B cell (primary cell): ENCODE measurements at regions not wholly inside any gene's neighbourhood (a gene's known extent, or its start where the extent isn't known, plus 50 kb on each side); places are given as distances from the start of the nearest gene placed in this dataset.

Experiments used
- ATAC-seq: fragments of 200-7000 bp; cut with Tn5 transposase; one replicate; pipeline ENCODE4 v1.10.0; 2021; ENCODE audit warnings: low read depth, mild to moderate bottlenecking, moderate number of reproducible peaks, moderate library complexity
- CTCF ChIA-PET: fragments of 350-600 bp; sonication (Branson Sonifier 250); formaldehyde crosslinking; loops from one replicate; lab custom pipeline; 2021; ENCODE audit warnings: antibody characterized with exemption, inconsistent platforms; lab: Charles Lee
- POLR2A ChIA-PET: fragments of 350-600 bp; sonication (Branson Sonifier 250); formaldehyde crosslinking; loops from one replicate; lab custom pipeline; 2021; ENCODE audit warnings: antibody characterized with exemption; lab: Charles Lee
- DNase-seq: peaks from one replicate; pipeline ENCODE4 v3.0.0; 2013
- H2AFZ ChIP-seq: 2 replicates; pipeline ENCODE4 v1.6.1; 2012; ENCODE audit warnings: mild to moderate bottlenecking, low read depth, low read length; ENCODE audit not compliant: insufficient read depth, poor library complexity, severe bottlenecking
- H3K27ac ChIP-seq, 2 donors: 1 replicate in 1 of 2; 2 replicates in 1 of 2; pipeline ENCODE4 v1.5.1; 2012 to 2013; ENCODE audit warnings: low read length in 2 of 2, mild to moderate bottlenecking in 2 of 2, moderate library complexity in 1 of 2
- H3K27me3 ChIP-seq, 4 experiments: fragments of 200-600 bp in 1 of 4; sonication (generic) in 1 of 4; replicated peaks in 1 of 4; 1 replicate in 2 of 4; 2 replicates in 2 of 4; pipeline versions ENCODE4 v1.6.1 to v1.7.0; 2013 to 2016; ENCODE audit warnings: low read length in 3 of 4, mild to moderate bottlenecking in 2 of 4, mixed read lengths in 1 of 4, moderate library complexity in 1 of 4; ENCODE audit not compliant: insufficient read depth in 4 of 4, control insufficient read depth in 3 of 4; ENCODE audit errors: control extremely low read depth in 1 of 4
- H3K36me3 ChIP-seq, 2 experiments: replicated peaks in 1 of 2; 1 replicate in 1 of 2; 2 replicates in 1 of 2; pipeline versions ENCODE4 v1.6.1 to v1.7.1; 2013; ENCODE audit warnings: low read length in 1 of 2; ENCODE audit not compliant: insufficient read depth in 2 of 2, control insufficient read depth in 1 of 2; ENCODE audit errors: control extremely low read depth in 1 of 2, extremely low read depth in 1 of 2
- H3K4me1 ChIP-seq, 2 donors: fragments of 200-600 bp in 1 of 2; sonication (generic) in 1 of 2; 1 replicate in 1 of 2; 2 replicates in 1 of 2; pipeline versions ENCODE4 v1.5.1 to v1.6.1; 2013 to 2017; ENCODE audit warnings: low read length in 2 of 2; ENCODE audit not compliant: control insufficient read depth in 2 of 2, insufficient read depth in 2 of 2
- H3K4me2 ChIP-seq: replicated peaks from 2 replicates; pipeline ENCODE3; 2012; ENCODE audit warnings: mild to moderate bottlenecking, low read depth, low read length; ENCODE audit not compliant: poor library complexity, severe bottlenecking
- H3K4me3 ChIP-seq, 5 experiments: fragments of 200-600 bp in 1 of 5; sonication (generic) in 1 of 5; 1 replicate in 3 of 5; 2 replicates in 2 of 5; pipeline versions ENCODE4 v1.5.1 to v1.7.0; 2011 to 2016; ENCODE audit warnings: low read length in 4 of 5, mild to moderate bottlenecking in 4 of 5, low read depth in 2 of 5, control low read depth in 1 of 5, moderate library complexity in 1 of 5; ENCODE audit not compliant: insufficient read depth in 1 of 5; ENCODE audit errors: control extremely low read depth in 1 of 5, extremely low read depth in 1 of 5
- H3K79me2 ChIP-seq: fragments of 200-600 bp; sonication (generic); one replicate; pipeline ENCODE4 v1.6.0; 2016; ENCODE audit warnings: low read length; ENCODE audit not compliant: control insufficient read depth, insufficient read depth
- H3K9ac ChIP-seq: fragments of 200-600 bp; sonication (generic); 2 replicates; pipeline ENCODE4 v1.6.1; 2017; ENCODE audit warnings: mild to moderate bottlenecking, low read length, moderate library complexity
- H3K9me3 ChIP-seq, 3 donors: one replicate each; pipeline versions ENCODE4 v1.6.1 to v1.7.1; 2013; ENCODE audit warnings: low read length in 2 of 3; ENCODE audit not compliant: control insufficient read depth in 2 of 3, insufficient read depth in 1 of 3; ENCODE audit errors: control extremely low read depth in 1 of 3
- H4K20me1 ChIP-seq: 2 replicates; pipeline ENCODE4 v1.6.0; 2012; ENCODE audit warnings: mild to moderate bottlenecking, low read length; ENCODE audit not compliant: insufficient read depth, control insufficient read depth, poor library complexity, severe bottlenecking
- H3K27ac Mint-ChIP-seq: one replicate; pipeline ENCODE4 v1.8.0; 2021; ENCODE audit warnings: mixed read lengths
- H3K27me3 Mint-ChIP-seq: one replicate; pipeline ENCODE4 v1.8.0; 2021; ENCODE audit warnings: mixed read lengths
- H3K4me1 Mint-ChIP-seq: one replicate; pipeline ENCODE4 v1.8.0; 2021; ENCODE audit warnings: mixed read lengths
- H3K4me3 Mint-ChIP-seq: one replicate; pipeline ENCODE4 v1.8.0; 2021; ENCODE audit warnings: mixed read lengths
- H3K9me3 Mint-ChIP-seq: one replicate; pipeline ENCODE4 v1.8.0; 2022; ENCODE audit warnings: mixed read lengths; ENCODE audit not compliant: insufficient read depth
- EZH2 ChIP-seq: IDR thresholded peaks from 2 replicates; pipeline ENCODE4 v1.6.1; 2012; ENCODE audit warnings: borderline replicate concordance, low read depth, mild to moderate bottlenecking, moderate library complexity, low read length; ENCODE audit not compliant: insufficient read depth, poor library complexity, severe bottlenecking
- WGBS: methylation state at CpG from one replicate; pipeline ENCODE4 v1.1.5; 2013; ENCODE audit warnings: missing lambda C conversion rate; ENCODE audit not compliant: insufficient coverage; 5-methylcytosine and 5-hydroxymethylcytosine counted together
- intact Hi-C: fragments of 100-400 bp; cut with micrococcal nuclease; formaldehyde crosslinking; loops from one replicate; pipeline ENCODE4 v1.10.0; 2022
- TF ChIP-seq, protein P1 (sequence below): fragments of 200-600 bp; IDR thresholded peaks from one replicate; pipeline ENCODE4 v1.8.0; 2022; ENCODE audit warnings: antibody characterized with exemption, mild to moderate bottlenecking

DNA sequence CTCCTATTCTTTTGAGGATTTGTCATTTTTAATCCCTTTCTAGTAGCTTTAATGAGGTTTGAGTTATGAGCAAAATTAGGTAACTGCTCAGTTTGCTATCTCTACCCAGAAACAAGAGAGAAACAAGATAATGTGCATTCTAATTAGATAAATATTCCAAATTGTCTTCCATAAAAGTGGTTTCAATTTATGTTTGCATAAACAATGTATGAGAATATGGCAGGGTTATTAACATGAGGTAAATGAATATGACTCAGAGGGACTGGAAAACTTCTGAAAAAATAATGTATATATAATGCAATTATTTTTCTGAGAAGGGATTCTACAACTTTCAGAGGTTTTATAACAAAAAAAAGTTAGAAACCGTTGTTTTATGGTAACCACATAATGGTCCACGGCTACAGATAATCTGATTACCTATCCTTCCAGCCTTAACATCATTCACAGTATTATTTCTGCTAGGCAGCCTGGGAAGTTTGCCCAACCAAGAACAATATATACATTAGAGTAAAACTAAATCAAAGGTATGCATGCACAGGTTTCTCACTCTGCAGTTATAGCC is 101.2 kb downstream of the CRPPA start:
- POLR2A ChIA-PET, result no interaction called here
- H3K9ac ChIP-seq, result no peak overlapping the region

DNA sequence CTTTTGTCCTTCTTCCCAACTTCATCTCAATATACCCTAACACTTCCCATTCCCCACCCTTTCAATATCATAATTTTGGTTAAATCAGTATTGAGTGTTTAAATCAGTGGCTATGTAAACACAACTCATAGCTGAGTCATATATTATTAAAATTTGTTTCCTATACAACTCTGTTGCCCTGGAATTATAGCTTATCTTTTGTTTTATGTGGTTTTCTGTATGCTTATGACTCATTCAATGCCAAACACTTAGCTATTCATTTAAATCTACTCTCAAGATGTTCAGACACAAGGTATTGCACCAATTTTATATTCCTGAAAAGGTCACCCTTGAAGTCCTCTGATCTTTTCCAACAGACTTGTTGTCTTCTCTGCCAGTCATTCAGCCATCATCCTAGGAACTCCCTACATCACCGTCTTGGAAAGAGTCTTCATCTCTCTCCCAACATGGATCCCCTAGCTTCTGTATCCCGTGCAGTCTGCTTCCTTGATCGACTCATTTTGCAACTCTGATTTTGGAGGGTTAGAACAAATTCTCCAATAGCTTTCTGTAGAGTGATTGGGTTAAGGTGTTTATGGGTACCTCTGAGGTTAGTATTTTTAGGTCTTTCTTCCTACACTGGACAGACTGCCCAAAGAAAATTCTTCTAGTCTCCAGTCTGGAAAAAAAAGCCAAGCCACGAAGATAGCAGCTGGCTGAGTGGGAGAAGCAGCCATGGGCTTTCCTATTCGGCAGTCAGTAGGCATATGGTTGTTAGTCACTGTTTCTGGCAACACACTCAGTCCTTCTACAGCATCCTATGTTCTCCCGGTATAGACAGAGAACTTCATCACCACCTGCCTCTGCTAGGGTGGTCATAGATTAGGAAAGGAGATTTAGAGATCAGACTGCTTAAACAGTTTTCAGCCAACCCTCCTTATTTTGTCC is 102.1 kb downstream of the CRPPA start:
- Mint-ChIP-seq H3K4me1 (no peaks in the 10 kb centered on the region), H3K27ac (no peak overlapping the region), H3K27me3 (no peaks in the 10 kb centered on the region), H3K9me3 (no peaks in the 10 kb centered on the region), H3K4me3 (no peak overlapping the region)
- no peaks in the 10 kb centered on the region for H3K4me1 ChIP-seq
- TF ChIP-seq EZH2, result no peak
- TF ChIP-seq, protein P1, sequence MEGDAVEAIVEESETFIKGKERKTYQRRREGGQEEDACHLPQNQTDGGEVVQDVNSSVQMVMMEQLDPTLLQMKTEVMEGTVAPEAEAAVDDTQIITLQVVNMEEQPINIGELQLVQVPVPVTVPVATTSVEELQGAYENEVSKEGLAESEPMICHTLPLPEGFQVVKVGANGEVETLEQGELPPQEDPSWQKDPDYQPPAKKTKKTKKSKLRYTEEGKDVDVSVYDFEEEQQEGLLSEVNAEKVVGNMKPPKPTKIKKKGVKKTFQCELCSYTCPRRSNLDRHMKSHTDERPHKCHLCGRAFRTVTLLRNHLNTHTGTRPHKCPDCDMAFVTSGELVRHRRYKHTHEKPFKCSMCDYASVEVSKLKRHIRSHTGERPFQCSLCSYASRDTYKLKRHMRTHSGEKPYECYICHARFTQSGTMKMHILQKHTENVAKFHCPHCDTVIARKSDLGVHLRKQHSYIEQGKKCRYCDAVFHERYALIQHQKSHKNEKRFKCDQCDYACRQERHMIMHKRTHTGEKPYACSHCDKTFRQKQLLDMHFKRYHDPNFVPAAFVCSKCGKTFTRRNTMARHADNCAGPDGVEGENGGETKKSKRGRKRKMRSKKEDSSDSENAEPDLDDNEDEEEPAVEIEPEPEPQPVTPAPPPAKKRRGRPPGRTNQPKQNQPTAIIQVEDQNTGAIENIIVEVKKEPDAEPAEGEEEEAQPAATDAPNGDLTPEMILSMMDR, result no peak
- H3K36me3 ChIP-seq, result no peaks in the 10 kb centered on the region
- POLR2A ChIA-PET, result no interaction called here
- H3K79me2 ChIP-seq, result no peaks in the 10 kb centered on the region
- H3K9ac ChIP-seq, result no peak overlapping the region
- H2AFZ ChIP-seq, result no peak overlapping the region
- no peak overlapping the region for H3K4me3 ChIP-seq
- WGBS, result no CpG with 5 or more reads among the region's 6 CpGs
- no peaks in the 10 kb centered on the region for H4K20me1 ChIP-seq
- intact Hi-C loops, result no loop called here
- H3K27me3 ChIP-seq, result no peaks in the 10 kb centered on the region
- no peaks in the 10 kb centered on the region for H3K9me3 ChIP-seq
- DNase-seq, result no peak
- H3K27ac ChIP-seq, result no peak overlapping the region
- no peak overlapping the region for H3K4me2 ChIP-seq
- CTCF ChIA-PET, result no interaction called here
- ATAC-seq, result no peak

More for the DNA sequence above, 101.2 kb downstream of the CRPPA start:
- H3K79me2 ChIP-seq, result no peaks in the 10 kb centered on the region
- H3K4me3 ChIP-seq, result no peak overlapping the region
- no peaks in the 10 kb centered on the region for H3K27me3 ChIP-seq
- H3K27ac ChIP-seq, result no peak overlapping the region
- no peak for ATAC-seq
- no peak overlapping the region for H3K4me2 ChIP-seq
- Mint-ChIP-seq H3K4me3 (no peak overlapping the region), H3K27me3 (no peaks in the 10 kb centered on the region), H3K27ac (no peak overlapping the region), H3K4me1 (no peaks in the 10 kb centered on the region), H3K9me3 (peaks cover 3% of the 10 kb centered on the region)
- DNase-seq, result no peak
- no peak overlapping the region for H2AFZ ChIP-seq
- H4K20me1 ChIP-seq, result no peaks in the 10 kb centered on the region
- TF ChIP-seq, protein P1, result no peak
- TF ChIP-seq EZH2, result no peak
- H3K9me3 ChIP-seq, result no peaks in the 10 kb centered on the region
- intact Hi-C loops, result no loop called here
- no peaks in the 10 kb centered on the region for H3K36me3 ChIP-seq
- H3K4me1 ChIP-seq, result no peaks in the 10 kb centered on the region
- WGBS, result no CpG with 5 or more reads among the region's 2 CpGs
- CTCF ChIA-PET, result no interaction called here
